ENCODE measurements at regions not wholly inside any gene's neighbourhood (a gene's known extent, or its start where the extent isn't known, plus 50 kb on each side); places are given as distances from the start of the nearest gene placed in this dataset.
"Not testable (repeated sequence)": the region's sequence is repeated elsewhere in the genome, so short reads cannot be mapped to it uniquely, and the experiment has no call there.

- FAIRE-seq: no peak
- no peak for DNase-seq (ENCODE audit: insufficient read length, low spot score)
- TF ChIP-seq POLR2A (IDR thresholded peaks at IDR 0.05; ENCODE audit: low read depth, low read length): no peak
These were observed 754.1 kb downstream of the NOVA1 start for GRCh38 chr14:25843481-25844470.

GRCh38 chr14:25841226-25841625 is 756.6 kb downstream of the NOVA1 start:
- no peak for FAIRE-seq
- no peak for DNase-seq (ENCODE audit: insufficient read length, low spot score)
- no peak for TF ChIP-seq POLR2A (IDR thresholded peaks at IDR 0.05; ENCODE audit: low read depth, low read length)

GRCh38 chr14:25837551-25837965 is 760.3 kb downstream of the NOVA1 start:
- DNase-seq (ENCODE audit: insufficient read length, low spot score) (no peak), FAIRE-seq (no peak)
- TF ChIP-seq POLR2A (IDR thresholded peaks at IDR 0.05; ENCODE audit: low read depth, low read length): no peak

GRCh38 chr14:25836636-25837035 is 761.2 kb downstream of the NOVA1 start:
- DNase-seq (ENCODE audit: insufficient read length, low spot score) (no peak), FAIRE-seq (no peak)
- no peak for TF ChIP-seq POLR2A (IDR thresholded peaks at IDR 0.05; ENCODE audit: low read depth, low read length)

GRCh38 chr14:25833341-25834126 is 764.3 kb downstream of the NOVA1 start:
- TF ChIP-seq POLR2A (IDR thresholded peaks at IDR 0.05; ENCODE audit: low read depth, low read length): no peak
- DNase-seq (ENCODE audit: insufficient read length, low spot score) (no peak), FAIRE-seq (no peak)

- DNase-seq (ENCODE audit: insufficient read length, low spot score) (no peak), FAIRE-seq (no peak)
- TF ChIP-seq POLR2A (IDR thresholded peaks at IDR 0.05; ENCODE audit: low read depth, low read length): no peak
These were observed 765.2 kb downstream of the NOVA1 start for GRCh38 chr14:25832585-25832984.

GRCh38 chr14:25828562-25828961 is 769.3 kb downstream of the NOVA1 start:
- no peak for TF ChIP-seq POLR2A (IDR thresholded peaks at IDR 0.05; ENCODE audit: low read depth, low read length)
- FAIRE-seq (no peak), DNase-seq (ENCODE audit: insufficient read length, low spot score) (no peak)

GRCh38 chr14:25826105-25826504 is 771.7 kb downstream of the NOVA1 start:
- FAIRE-seq: no peak
- no peak for DNase-seq (ENCODE audit: insufficient read length, low spot score)
- TF ChIP-seq POLR2A (IDR thresholded peaks at IDR 0.05; ENCODE audit: low read depth, low read length): no peak

GRCh38 chr14:25820368-25820767 is 770.4 kb upstream of the STXBP6 start:
- FAIRE-seq (no peak), DNase-seq (ENCODE audit: insufficient read length, low spot score) (no peak)
- TF ChIP-seq POLR2A (IDR thresholded peaks at IDR 0.05; ENCODE audit: low read depth, low read length): no peak

GRCh38 chr14:25814622-25815021 is 764.7 kb upstream of the STXBP6 start:
- not testable (repeated sequence) for DNase-seq (ENCODE audit: insufficient read length, low spot score); FAIRE-seq

- TF ChIP-seq POLR2A (IDR thresholded peaks at IDR 0.05; ENCODE audit: low read depth, low read length): no peak
- FAIRE-seq: no peak
These were observed 753.6 kb upstream of the STXBP6 start for GRCh38 chr14:25803386-25804018.

GRCh38 chr14:25800841-25801240 is 750.9 kb upstream of the STXBP6 start:
- FAIRE-seq (no peak), DNase-seq (ENCODE audit: insufficient read length, low spot score) (no peak)
- no peak for TF ChIP-seq POLR2A (IDR thresholded peaks at IDR 0.05; ENCODE audit: low read depth, low read length)

More at GRCh38 chr14:25803386-25804018, 753.6 kb upstream of the STXBP6 start:
- DNase-seq (ENCODE audit: insufficient read length, low spot score): no peak

GRCh38 chr14:25788252-25788651 is 738.3 kb upstream of the STXBP6 start:
- no peak for TF ChIP-seq POLR2A (IDR thresholded peaks at IDR 0.05; ENCODE audit: low read depth, low read length)
- FAIRE-seq (no peak), DNase-seq (ENCODE audit: insufficient read length, low spot score) (no peak)

- FAIRE-seq: no peak
- TF ChIP-seq POLR2A (IDR thresholded peaks at IDR 0.05; ENCODE audit: low read depth, low read length): no peak
These were observed 716.0 kb upstream of the STXBP6 start for GRCh38 chr14:25765909-25766308.

More at GRCh38 chr14:25765909-25766308, 716.0 kb upstream of the STXBP6 start:
- no peak for DNase-seq (ENCODE audit: insufficient read length, low spot score)

Measured in H54 (cell line).